CD1c-positive myeloid dendritic cell (primary cell): ENCODE measurements at regions not wholly inside any gene's neighbourhood (a gene's known extent, or its start where the extent isn't known, plus 50 kb on each side); places are given as distances from the start of the nearest gene placed in this dataset.

Source experiments
- DNase-seq: peaks from one replicate; pipeline ENCODE4 v3.0.0-alpha.2; 2016; ENCODE audit errors: extremely low spot score

- peak; percentile 49 for DNase-seq
These were observed 175.4 kb downstream of the IBTK start for GRCh38 chr6:82072121-82072521.

- DNase-seq, result no peak
These were observed 178.8 kb downstream of the IBTK start for GRCh38 chr6:82068721-82069120.

GRCh38 chr6:82066991-82067411, 180.5 kb downstream of the IBTK start:
- peak; percentile 2 for DNase-seq

GRCh38 chr6:82066196-82066595, 181.3 kb downstream of the IBTK start:
- DNase-seq, result no peak

- no peak for DNase-seq
These were observed 184.0 kb downstream of the IBTK start for GRCh38 chr6:82063574-82063973.

- DNase-seq, result no peak
These were observed 185.3 kb downstream of the IBTK start for GRCh38 chr6:82062219-82062618.

GRCh38 chr6:82057846-82058554, 189.5 kb downstream of the IBTK start:
- DNase-seq, result no peak

GRCh38 chr6:82056567-82056966, 191.0 kb downstream of the IBTK start:
- DNase-seq, result no peak

GRCh38 chr6:82045965-82046756, 201.4 kb downstream of the IBTK start:
- DNase-seq, result no peak

- DNase-seq, result peak; percentile 28
These were observed 206.9 kb downstream of the IBTK start for GRCh38 chr6:82040405-82041221.

GRCh38 chr6:82038631-82039030, 208.9 kb downstream of the IBTK start:
- no peak for DNase-seq

GRCh38 chr6:82035526-82035925, 212.0 kb downstream of the IBTK start:
- DNase-seq, result no peak

- DNase-seq, result no peak
These were observed 213.8 kb downstream of the IBTK start for GRCh38 chr6:82033631-82034211.

- DNase-seq, result no peak
These were observed 215.1 kb downstream of the IBTK start for GRCh38 chr6:82032444-82032843.

- DNase-seq, result no peak
These were observed 216.6 kb downstream of the IBTK start for GRCh38 chr6:82030761-82031503.

- no peak for DNase-seq
These were observed 217.2 kb downstream of the IBTK start for GRCh38 chr6:82030301-82030700.

- DNase-seq, result no peak
These were observed 222.3 kb downstream of the IBTK start for GRCh38 chr6:82025271-82025670.

GRCh38 chr6:82022614-82023129, 224.9 kb downstream of the IBTK start:
- DNase-seq, result no peak

GRCh38 chr6:82017773-82018172, 229.8 kb downstream of the IBTK start:
- DNase-seq, result no peak

GRCh38 chr6:82017288-82017687, 230.3 kb downstream of the IBTK start:
- no peak for DNase-seq

- DNase-seq, result no peak
These were observed 232.0 kb downstream of the IBTK start for GRCh38 chr6:82015526-82015925.
